ENCODE measurements at regions not wholly inside any gene's neighbourhood (a gene's known extent, or its start where the extent isn't known, plus 50 kb on each side); places are given as distances from the start of the nearest gene placed in this dataset.

GRCh38 chr7:153322991-153323390 is 563.4 kb downstream of the ACTR3B start:
- no peaks in the 10 kb centered on the region for H3K4me1 Mint-ChIP-seq
- H3K9me3 Mint-ChIP-seq, result peaks cover 15 to 32% (median 25%) of the 10 kb centered on the region in 3 donors
- H3K27me3 ChIP-seq (replicated peaks in 1 of 2; ENCODE audit: control insufficient read depth in 2 of 2, extremely low read depth in 1 of 2, insufficient read depth in 2 of 2, low read length in 1 of 2), result no peaks in the 10 kb centered on the region
- 96% methylated on average over 4 of the region's 11 CpGs for WGBS (ENCODE audit: insufficient coverage)
- no peak overlapping the region for H3K27ac ChIP-seq (ENCODE audit: low read length)
- no peaks in the 10 kb centered on the region for H3K36me3 ChIP-seq (ENCODE audit: control insufficient read depth in 2 of 2, extremely low read depth in 1 of 2, insufficient read depth in 1 of 2, low read length in 1 of 2)
- H3K27me3 Mint-ChIP-seq, result no peaks in the 10 kb centered on the region
- no peaks in the 10 kb centered on the region for H3K36me3 Mint-ChIP-seq
- DNase-seq (no peak), ATAC-seq (replicated peaks in 1 of 4) (no peak)
- ChIA-PET CTCF (no interaction called here), POLR2A (no interaction called here)
- H3K9me3 ChIP-seq, result no peaks in the 10 kb centered on the region
- no peak overlapping the region for H3K4me3 ChIP-seq (ENCODE audit: control insufficient read depth in 1 of 2, extremely low read depth in 1 of 2, low read length in 1 of 2)
- no peaks in the 10 kb centered on the region for H3K4me1 ChIP-seq (ENCODE audit: control insufficient read depth in 1 of 2, extremely low read depth in 1 of 2, insufficient read depth in 2 of 2, low read length in 2 of 2)
- no peak overlapping the region for H3K4me3 Mint-ChIP-seq
- no peak overlapping the region for H3K27ac Mint-ChIP-seq

GRCh38 chr7:153324094-153324493 is 564.5 kb downstream of the ACTR3B start:
- ChIA-PET POLR2A (no interaction called here), CTCF (no interaction called here)

GRCh38 chr7:153327683-153328082 is 568.1 kb downstream of the ACTR3B start:
- Mint-ChIP-seq H3K4me1 (no peaks in the 10 kb centered on the region), H3K4me3 (no peak overlapping the region), H3K27ac (no peak overlapping the region), H3K36me3 (no peaks in the 10 kb centered on the region), H3K9me3 (peaks cover 11 to 24% (median 23%) of the 10 kb centered on the region in 3 donors), H3K27me3 (peaks cover 0 to 2% of the 10 kb centered on the region in 2 donors)
- Histone ChIP-seq H3K9me3 (no peaks in the 10 kb centered on the region), H3K36me3 (ENCODE audit: control insufficient read depth in 2 of 2, extremely low read depth in 1 of 2, insufficient read depth in 1 of 2, low read length in 1 of 2) (no peaks in the 10 kb centered on the region), H3K27me3 (replicated peaks in 1 of 2; ENCODE audit: control insufficient read depth in 2 of 2, extremely low read depth in 1 of 2, insufficient read depth in 2 of 2, low read length in 1 of 2) (no peaks in the 10 kb centered on the region), H3K27ac (ENCODE audit: low read length) (no peak overlapping the region), H3K4me3 (ENCODE audit: control insufficient read depth in 1 of 2, extremely low read depth in 1 of 2, low read length in 1 of 2) (no peak overlapping the region), H3K4me1 (ENCODE audit: control insufficient read depth in 1 of 2, extremely low read depth in 1 of 2, insufficient read depth in 2 of 2, low read length in 2 of 2) (no peaks in the 10 kb centered on the region)
- ChIA-PET POLR2A (no interaction called here), CTCF (no interaction called here)
- ATAC-seq (replicated peaks in 1 of 4), result no peak
- DNase-seq, result no peak
- WGBS (ENCODE audit: insufficient coverage), result 94% methylated on average over 6 of the region's 9 CpGs

More at GRCh38 chr7:153324094-153324493, 564.5 kb downstream of the ACTR3B start:
- H3K27me3 ChIP-seq (replicated peaks in 1 of 2; ENCODE audit: control insufficient read depth in 2 of 2, extremely low read depth in 1 of 2, insufficient read depth in 2 of 2, low read length in 1 of 2), result no peaks in the 10 kb centered on the region
- H3K27ac ChIP-seq (ENCODE audit: low read length), result no peak overlapping the region
- no peaks in the 10 kb centered on the region for H3K27me3 Mint-ChIP-seq
- no peak overlapping the region for H3K4me3 Mint-ChIP-seq
- no peak overlapping the region for H3K27ac Mint-ChIP-seq
- WGBS (ENCODE audit: insufficient coverage), result 92% methylated on average over 3 of the region's 5 CpGs
- no peak overlapping the region for H3K4me3 ChIP-seq (ENCODE audit: control insufficient read depth in 1 of 2, extremely low read depth in 1 of 2, low read length in 1 of 2)
- no peaks in the 10 kb centered on the region for H3K4me1 ChIP-seq (ENCODE audit: control insufficient read depth in 1 of 2, extremely low read depth in 1 of 2, insufficient read depth in 2 of 2, low read length in 2 of 2)
- peaks cover 14 to 32% (median 20%) of the 10 kb centered on the region in 3 donors for H3K9me3 Mint-ChIP-seq
- H3K36me3 Mint-ChIP-seq, result no peaks in the 10 kb centered on the region
- DNase-seq (no peak), ATAC-seq (replicated peaks in 1 of 4) (no peak)
- H3K9me3 ChIP-seq, result no peaks in the 10 kb centered on the region
- no peaks in the 10 kb centered on the region for H3K4me1 Mint-ChIP-seq
- H3K36me3 ChIP-seq (ENCODE audit: control insufficient read depth in 2 of 2, extremely low read depth in 1 of 2, insufficient read depth in 1 of 2, low read length in 1 of 2), result no peaks in the 10 kb centered on the region

- H3K9me3 Mint-ChIP-seq, result peaks cover 9 to 36% (median 25%) of the 10 kb centered on the region in 3 donors
- no peak overlapping the region for H3K27ac ChIP-seq (ENCODE audit: low read length)
- 59% methylated on average over 2 of the region's 3 CpGs for WGBS (ENCODE audit: insufficient coverage)
- H3K4me1 Mint-ChIP-seq, result no peaks in the 10 kb centered on the region
- ChIA-PET CTCF (no interaction called here), POLR2A (no interaction called here)
- H3K27me3 ChIP-seq (replicated peaks in 1 of 2; ENCODE audit: control insufficient read depth in 2 of 2, extremely low read depth in 1 of 2, insufficient read depth in 2 of 2, low read length in 1 of 2), result no peaks in the 10 kb centered on the region
- H3K4me1 ChIP-seq (ENCODE audit: control insufficient read depth in 1 of 2, extremely low read depth in 1 of 2, insufficient read depth in 2 of 2, low read length in 2 of 2), result no peaks in the 10 kb centered on the region
- H3K27ac Mint-ChIP-seq, result no peak overlapping the region
- no peak overlapping the region for H3K4me3 ChIP-seq (ENCODE audit: control insufficient read depth in 1 of 2, extremely low read depth in 1 of 2, low read length in 1 of 2)
- no peak overlapping the region for H3K4me3 Mint-ChIP-seq
- H3K27me3 Mint-ChIP-seq, result peaks cover 0 to 2% of the 10 kb centered on the region in 2 donors
- H3K9me3 ChIP-seq, result no peaks in the 10 kb centered on the region
- H3K36me3 Mint-ChIP-seq, result no peaks in the 10 kb centered on the region
- ATAC-seq (replicated peaks in 1 of 4) (no peak), DNase-seq (no peak)
- no peaks in the 10 kb centered on the region for H3K36me3 ChIP-seq (ENCODE audit: control insufficient read depth in 2 of 2, extremely low read depth in 1 of 2, insufficient read depth in 1 of 2, low read length in 1 of 2)
Measured at GRCh38 chr7:153331427-153331826, 571.9 kb downstream of the ACTR3B start.

DNA sequence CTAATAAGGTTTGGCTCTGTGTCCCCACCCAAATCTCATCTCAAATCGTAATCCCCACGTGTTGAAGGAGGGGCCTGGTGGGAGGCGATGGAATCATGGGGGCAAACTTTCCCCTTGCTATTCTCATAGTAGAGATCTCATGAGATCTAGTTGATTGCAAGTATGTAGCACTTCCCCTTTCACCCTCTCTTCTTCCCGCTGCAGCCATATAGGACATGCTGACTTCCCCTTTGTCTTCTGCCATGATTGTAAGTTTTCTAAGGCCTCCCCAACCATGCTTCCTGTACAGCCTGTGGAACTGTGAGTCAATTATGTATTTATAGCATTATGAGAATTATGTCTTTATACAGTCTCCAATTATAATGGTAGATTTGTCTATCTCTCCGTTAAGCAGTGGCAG is 594.5 kb downstream of the ACTR3B start:
- POLR2A ChIA-PET, result no interaction called here
- no peaks in the 10 kb centered on the region for H3K36me3 Mint-ChIP-seq
- WGBS (ENCODE audit: insufficient coverage), result no CpG with 5 or more reads among the region's 5 CpGs

DNA sequence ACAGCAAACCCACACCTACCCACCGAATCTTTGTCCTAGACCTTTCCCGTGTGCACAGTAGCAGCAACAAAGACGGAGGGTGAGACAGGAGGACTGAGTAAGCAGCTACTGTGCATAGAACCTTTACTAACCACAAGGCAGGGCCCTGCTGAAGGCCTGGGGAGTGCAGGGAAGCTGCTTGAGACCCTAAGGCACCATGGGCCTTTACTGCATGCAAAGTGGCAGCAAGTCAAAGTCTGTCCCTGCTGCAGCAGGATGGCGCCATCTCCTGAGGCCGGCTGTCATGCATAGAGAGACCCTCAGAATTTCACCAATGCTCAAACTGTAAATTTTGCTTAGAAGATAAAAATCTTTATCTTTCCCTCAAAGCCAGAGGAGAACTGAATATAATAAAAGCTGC is 610.5 kb downstream of the ACTR3B start:
- 86% methylated on average over 1 of the region's 5 CpGs for WGBS (ENCODE audit: insufficient coverage)
- H3K27me3 ChIP-seq (replicated peaks in 1 of 2; ENCODE audit: control insufficient read depth in 2 of 2, extremely low read depth in 1 of 2, insufficient read depth in 2 of 2, low read length in 1 of 2), result no peaks in the 10 kb centered on the region
- no peak overlapping the region for H3K4me3 Mint-ChIP-seq
- H3K9me3 ChIP-seq, result no peaks in the 10 kb centered on the region
- H3K36me3 ChIP-seq (ENCODE audit: control insufficient read depth in 2 of 2, extremely low read depth in 1 of 2, insufficient read depth in 1 of 2, low read length in 1 of 2), result no peaks in the 10 kb centered on the region
- ChIA-PET CTCF (no interaction called here), POLR2A (no interaction called here)
- no peak overlapping the region for H3K4me3 ChIP-seq (ENCODE audit: control insufficient read depth in 1 of 2, extremely low read depth in 1 of 2, low read length in 1 of 2)
- H3K9me3 Mint-ChIP-seq, result peaks cover 13 to 20% (median 18%) of the 10 kb centered on the region in 3 donors
- no peak overlapping the region for H3K27ac ChIP-seq (ENCODE audit: low read length)
- H3K27ac Mint-ChIP-seq, result no peak overlapping the region
- H3K4me1 ChIP-seq (ENCODE audit: control insufficient read depth in 1 of 2, extremely low read depth in 1 of 2, insufficient read depth in 2 of 2, low read length in 2 of 2), result no peaks in the 10 kb centered on the region
- no peaks in the 10 kb centered on the region for H3K4me1 Mint-ChIP-seq
- no peaks in the 10 kb centered on the region for H3K27me3 Mint-ChIP-seq
- no peaks in the 10 kb centered on the region for H3K36me3 Mint-ChIP-seq
- ATAC-seq (replicated peaks in 1 of 4) (no peak), DNase-seq (no peak)

More for the DNA sequence above, 594.5 kb downstream of the ACTR3B start:
- Histone ChIP-seq H3K27me3 (replicated peaks in 1 of 2; ENCODE audit: control insufficient read depth in 2 of 2, extremely low read depth in 1 of 2, insufficient read depth in 2 of 2, low read length in 1 of 2) (no peaks in the 10 kb centered on the region), H3K9me3 (no peaks in the 10 kb centered on the region), H3K36me3 (ENCODE audit: control insufficient read depth in 2 of 2, extremely low read depth in 1 of 2, insufficient read depth in 1 of 2, low read length in 1 of 2) (no peaks in the 10 kb centered on the region), H3K4me1 (ENCODE audit: control insufficient read depth in 1 of 2, extremely low read depth in 1 of 2, insufficient read depth in 2 of 2, low read length in 2 of 2) (no peaks in the 10 kb centered on the region), H3K27ac (ENCODE audit: low read length) (no peak overlapping the region), H3K4me3 (ENCODE audit: control insufficient read depth in 1 of 2, extremely low read depth in 1 of 2, low read length in 1 of 2) (no peak overlapping the region)
- H3K4me3 Mint-ChIP-seq, result no peak overlapping the region
- no peak overlapping the region for H3K27ac Mint-ChIP-seq
- ATAC-seq (replicated peaks in 1 of 4) (no peak), DNase-seq (no peak)
- H3K27me3 Mint-ChIP-seq, result no peaks in the 10 kb centered on the region
- no peaks in the 10 kb centered on the region for H3K4me1 Mint-ChIP-seq
- peaks cover 6 to 20% (median 10%) of the 10 kb centered on the region in 3 donors for H3K9me3 Mint-ChIP-seq
- CTCF ChIA-PET, result no interaction called here

DNA sequence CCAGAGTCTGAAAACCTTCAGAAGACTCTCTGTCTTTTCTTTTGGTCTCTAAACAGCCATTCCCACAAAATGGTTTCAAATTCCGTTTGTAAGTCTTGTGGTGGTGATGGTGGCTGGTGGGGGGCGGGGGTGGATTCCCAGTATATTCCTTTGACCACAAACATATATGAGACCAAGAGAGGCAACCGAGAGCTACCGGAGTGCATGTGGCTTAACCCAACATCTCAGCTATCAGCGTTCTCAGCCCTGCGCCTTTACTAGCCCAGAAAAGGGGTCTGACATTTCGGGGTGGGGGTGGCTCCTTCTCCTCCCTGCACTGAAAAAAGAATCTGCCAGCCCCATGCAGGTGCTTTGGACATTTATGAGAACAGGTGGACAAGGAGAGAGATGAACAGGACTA is 621.1 kb downstream of the ACTR3B start:
- H3K27me3 ChIP-seq (replicated peaks in 1 of 2; ENCODE audit: control insufficient read depth in 2 of 2, extremely low read depth in 1 of 2, insufficient read depth in 2 of 2, low read length in 1 of 2), result no peaks in the 10 kb centered on the region
- H3K27ac ChIP-seq (ENCODE audit: low read length), result no peak overlapping the region
- Mint-ChIP-seq H3K4me1 (no peaks in the 10 kb centered on the region), H3K9me3 (peaks cover 0 to 16% (median 0%) of the 10 kb centered on the region in 3 donors), H3K36me3 (no peaks in the 10 kb centered on the region), H3K27ac (no peak overlapping the region), H3K4me3 (no peak overlapping the region), H3K27me3 (peaks cover 4 to 5% of the 10 kb centered on the region in 2 donors)
- POLR2A ChIA-PET, result no interaction called here
- no peaks in the 10 kb centered on the region for H3K36me3 ChIP-seq (ENCODE audit: control insufficient read depth in 2 of 2, extremely low read depth in 1 of 2, insufficient read depth in 1 of 2, low read length in 1 of 2)
- CTCF ChIA-PET, result no interaction called here
- H3K9me3 ChIP-seq, result no peaks in the 10 kb centered on the region
- no peaks in the 10 kb centered on the region for H3K4me1 ChIP-seq (ENCODE audit: control insufficient read depth in 1 of 2, extremely low read depth in 1 of 2, insufficient read depth in 2 of 2, low read length in 2 of 2)
- DNase-seq (no peak), ATAC-seq (replicated peaks in 1 of 4) (no peak)
- H3K4me3 ChIP-seq (ENCODE audit: control insufficient read depth in 1 of 2, extremely low read depth in 1 of 2, low read length in 1 of 2), result no peak overlapping the region
- WGBS (ENCODE audit: insufficient coverage), result no CpG with 5 or more reads among the region's 7 CpGs

Data from T-cell (primary cell).